BLaER1 (cell line): ENCODE measurements at regions not wholly inside any gene's neighbourhood (a gene's known extent, or its start where the extent isn't known, plus 50 kb on each side); places are given as distances from the start of the nearest gene placed in this dataset.

Experiments
- H3K27ac ChIP-seq: shearing (Covaris generic); formaldehyde crosslinking; 2 replicates; pipeline ENCODE4 v1.8.1; 2022
- H3K27me3 ChIP-seq: shearing (Covaris generic); formaldehyde crosslinking; 2 replicates; pipeline ENCODE4 v1.8.1; 2022
- H3K36me3 ChIP-seq: shearing (Covaris generic); formaldehyde crosslinking; 2 replicates; pipeline ENCODE4 v1.8.1; 2022
- H3K4me1 ChIP-seq: shearing (Covaris generic); formaldehyde crosslinking; 2 replicates; pipeline ENCODE4 v1.8.1; 2022
- H3K4me2 ChIP-seq: shearing (Covaris generic); formaldehyde crosslinking; 2 replicates; pipeline ENCODE4 v1.8.1; 2022
- H3K4me3 ChIP-seq: shearing (Covaris generic); formaldehyde crosslinking; 2 replicates; pipeline ENCODE4 v1.8.1; 2022
- H3K9ac ChIP-seq: shearing (Covaris generic); formaldehyde crosslinking; 2 replicates; pipeline ENCODE4 v1.8.1; 2022
- H3K9me3 ChIP-seq: shearing (Covaris generic); formaldehyde crosslinking; 2 replicates; pipeline ENCODE4 v1.8.1; 2022
- H4K20me1 ChIP-seq: shearing (Covaris generic); formaldehyde crosslinking; 2 replicates; pipeline ENCODE4 v1.8.1; 2022
- Cebpa-rat ChIP-seq: shearing (Covaris generic); IDR thresholded peaks from 2 replicates; pipeline ENCODE4 v1.8.1; 2022

GRCh38 chr22:48240148-48240934 is 1477.9 kb downstream of the TBC1D22A start:
- Histone ChIP-seq H3K27ac (no peak overlapping the region), H3K4me3 (no peak overlapping the region), H3K4me2 (peak overlapping the region; percentile 54; the same call in 1 of the 2 replicates), H3K36me3 (no peaks in the 10 kb centered on the region), H4K20me1 (no peaks in the 10 kb centered on the region), H3K9me3 (peaks cover 4% of the 10 kb centered on the region; the same call in 1 of the 2 replicates), H3K27me3 (peaks cover 12% of the 10 kb centered on the region; the same call in 1 of the 2 replicates), H3K4me1 (peaks cover 69% of the 10 kb centered on the region), H3K9ac (no peak overlapping the region)
- no peak for TF ChIP-seq Cebpa-rat

DNA sequence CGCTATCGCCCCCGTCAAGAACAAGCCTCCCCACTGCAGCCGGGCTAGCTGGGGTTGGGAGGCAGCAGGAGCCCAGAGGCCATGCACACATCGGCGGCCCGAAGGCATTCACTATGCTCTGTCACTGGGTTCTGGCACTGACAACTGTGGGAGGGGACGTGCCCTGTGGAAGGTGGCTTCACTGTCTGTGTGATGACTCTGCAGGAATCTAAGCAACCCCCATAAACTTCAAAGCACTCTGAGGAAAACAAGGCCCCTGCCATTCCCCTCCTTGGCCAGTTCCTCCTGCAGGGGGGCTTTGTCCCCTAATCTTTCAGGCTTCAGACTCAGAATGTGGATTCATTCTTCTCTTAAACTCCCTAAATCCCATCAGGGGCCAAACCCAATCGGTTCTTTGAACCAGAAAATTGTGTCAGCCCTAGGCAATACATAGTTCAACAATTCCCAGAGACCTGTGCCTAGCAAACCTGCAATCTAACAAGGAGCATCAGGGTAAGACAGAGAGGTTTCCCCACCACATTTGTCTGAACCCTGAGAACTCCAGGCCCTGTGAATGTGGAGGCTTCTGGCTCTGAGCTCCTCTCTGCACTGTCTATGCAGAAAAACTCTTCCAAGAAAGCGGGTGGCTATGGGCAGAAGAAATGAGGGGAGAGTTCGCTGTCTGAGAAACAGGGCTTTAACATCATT is 1477.2 kb downstream of the TBC1D22A start:
- Histone ChIP-seq H3K27me3 (peaks cover 12% of the 10 kb centered on the region; the same call in 1 of the 2 replicates), H3K4me3 (no peak overlapping the region), H3K9ac (no peak overlapping the region), H3K27ac (no peak overlapping the region), H3K36me3 (no peaks in the 10 kb centered on the region), H3K4me1 (peaks cover 62% of the 10 kb centered on the region), H4K20me1 (no peaks in the 10 kb centered on the region), H3K4me2 (peak overlapping the region; percentile 54), H3K9me3 (peaks cover 4% of the 10 kb centered on the region; the same call in 1 of the 2 replicates)
- TF ChIP-seq Cebpa-rat: no peak

DNA sequence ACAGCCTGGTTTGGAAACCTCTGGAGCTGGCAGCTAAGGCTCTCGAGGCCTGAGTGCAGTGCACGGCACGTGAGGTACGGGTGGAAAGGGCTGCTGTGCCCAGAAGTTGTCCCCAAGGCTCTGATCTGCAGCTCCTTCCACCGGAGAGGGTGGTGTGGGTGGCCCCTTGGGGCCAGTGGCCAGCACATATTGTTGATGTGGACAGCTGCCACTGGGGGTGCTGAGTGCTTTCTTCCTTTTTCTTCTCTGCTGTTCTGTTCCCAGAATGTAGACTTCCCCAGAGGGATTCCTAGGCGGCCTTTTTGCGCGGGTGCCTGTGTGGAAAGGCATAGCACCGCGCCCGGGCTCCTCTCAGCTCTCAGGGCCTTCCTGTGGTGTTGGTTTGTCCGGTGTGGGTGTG is 1476.5 kb downstream of the TBC1D22A start:
- Histone ChIP-seq H3K4me2 (peak overlapping the region; percentile 54), H4K20me1 (no peaks in the 10 kb centered on the region), H3K4me1 (peaks cover 57% of the 10 kb centered on the region), H3K27me3 (peaks cover 12% of the 10 kb centered on the region; the same call in 1 of the 2 replicates), H3K27ac (no peak overlapping the region), H3K36me3 (no peaks in the 10 kb centered on the region), H3K9me3 (peaks cover 5% of the 10 kb centered on the region), H3K9ac (no peak overlapping the region), H3K4me3 (no peak overlapping the region)
- TF ChIP-seq Cebpa-rat: no peak

DNA sequence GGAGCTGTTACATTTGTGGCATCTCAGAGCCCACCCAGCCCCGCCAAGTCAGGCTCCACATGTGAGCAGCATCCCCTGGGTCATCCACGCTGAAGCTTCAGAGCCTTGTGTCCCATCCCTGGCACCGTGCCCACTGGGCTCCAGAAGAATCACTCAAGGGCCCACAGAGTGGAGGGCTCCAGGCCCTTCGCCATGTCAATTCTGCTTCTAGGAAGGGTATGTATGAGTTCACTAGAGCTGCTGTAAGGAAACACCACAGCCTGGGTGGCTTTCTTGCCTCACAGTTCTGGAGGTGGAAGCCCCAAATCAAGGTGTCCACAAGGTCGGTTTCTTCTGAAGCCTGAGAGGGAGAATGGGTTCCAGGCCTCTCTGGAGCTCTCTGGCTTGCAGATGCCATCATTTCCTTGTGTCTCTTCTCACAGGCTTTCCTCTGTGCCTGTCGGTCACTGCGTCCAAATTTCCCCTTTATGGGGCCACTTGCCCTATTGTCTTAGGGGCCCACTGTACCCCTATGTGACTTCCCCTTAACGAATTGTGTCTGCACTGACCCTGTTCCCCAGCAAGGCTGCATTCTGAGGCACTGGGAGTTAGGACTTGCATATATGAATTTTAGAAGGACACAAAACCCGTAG is 1476.0 kb downstream of the TBC1D22A start:
- H3K36me3 ChIP-seq: no peaks in the 10 kb centered on the region
- no peaks in the 10 kb centered on the region for H4K20me1 ChIP-seq
- no peak overlapping the region for H3K4me3 ChIP-seq
- no peak overlapping the region for H3K27ac ChIP-seq
- H3K4me2 ChIP-seq: peak overlapping the region; percentile 54
- peaks cover 57% of the 10 kb centered on the region for H3K4me1 ChIP-seq
- peaks cover 12% of the 10 kb centered on the region; the same call in 1 of the 2 replicates for H3K27me3 ChIP-seq
- TF ChIP-seq Cebpa-rat: no peak
- H3K9ac ChIP-seq: no peak overlapping the region
- H3K9me3 ChIP-seq: peaks cover 9% of the 10 kb centered on the region

GRCh38 chr22:48237466-48238283 is 1475.2 kb downstream of the TBC1D22A start:
- TF ChIP-seq Cebpa-rat: no peak
- no peak overlapping the region for H3K9ac ChIP-seq
- H3K36me3 ChIP-seq: no peaks in the 10 kb centered on the region
- H4K20me1 ChIP-seq: no peaks in the 10 kb centered on the region
- H3K4me2 ChIP-seq: peak overlapping the region; percentile 54
- peaks cover 12% of the 10 kb centered on the region; the same call in 1 of the 2 replicates for H3K27me3 ChIP-seq
- H3K4me1 ChIP-seq: peaks cover 52% of the 10 kb centered on the region
- peaks cover 17% of the 10 kb centered on the region for H3K9me3 ChIP-seq
- no peak overlapping the region for H3K4me3 ChIP-seq
- H3K27ac ChIP-seq: no peak overlapping the region

GRCh38 chr22:48236261-48236660 is 1473.8 kb downstream of the TBC1D22A start:
- H3K4me3 ChIP-seq: no peak overlapping the region
- H3K36me3 ChIP-seq: no peaks in the 10 kb centered on the region
- H4K20me1 ChIP-seq: no peaks in the 10 kb centered on the region
- H3K9ac ChIP-seq: no peak overlapping the region
- H3K4me1 ChIP-seq: peaks cover 37% of the 10 kb centered on the region
- H3K4me2 ChIP-seq: no peak overlapping the region
- H3K27ac ChIP-seq: no peak overlapping the region
- H3K27me3 ChIP-seq: peaks cover 12% of the 10 kb centered on the region; the same call in 1 of the 2 replicates
- no peak for TF ChIP-seq Cebpa-rat
- H3K9me3 ChIP-seq: peaks cover 30% of the 10 kb centered on the region

GRCh38 chr22:48235744-48236143 is 1473.3 kb downstream of the TBC1D22A start:
- no peak overlapping the region for H3K27ac ChIP-seq
- H3K27me3 ChIP-seq: peaks cover 12% of the 10 kb centered on the region; the same call in 1 of the 2 replicates
- no peak overlapping the region for H3K4me3 ChIP-seq
- no peak for TF ChIP-seq Cebpa-rat
- H3K9me3 ChIP-seq: peaks cover 30% of the 10 kb centered on the region
- H3K36me3 ChIP-seq: no peaks in the 10 kb centered on the region
- peaks cover 32% of the 10 kb centered on the region for H3K4me1 ChIP-seq
- H3K4me2 ChIP-seq: no peak overlapping the region
- no peak overlapping the region for H3K9ac ChIP-seq
- no peaks in the 10 kb centered on the region for H4K20me1 ChIP-seq

DNA sequence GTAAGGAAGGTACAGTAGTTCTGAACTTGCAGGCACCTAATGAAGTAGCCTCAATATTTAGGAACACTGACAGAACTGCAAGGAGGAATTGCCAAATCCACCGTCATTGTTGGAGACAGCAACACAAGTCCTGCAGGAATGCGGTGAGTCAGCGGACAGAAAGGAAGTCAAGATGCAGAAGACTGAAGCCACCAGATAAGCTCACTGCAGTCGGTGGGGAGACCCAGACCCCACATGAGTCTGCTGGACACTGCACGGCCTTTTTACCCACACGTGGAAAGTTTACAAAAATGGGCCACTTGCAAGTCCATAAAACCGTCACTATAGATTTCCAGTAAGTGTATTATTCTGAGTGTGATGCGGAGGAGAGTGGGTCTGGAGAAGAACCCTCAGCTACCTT is 1471.6 kb downstream of the TBC1D22A start:
- Histone ChIP-seq H3K9me3 (peaks cover 30% of the 10 kb centered on the region), H3K27ac (no peak overlapping the region), H3K4me3 (no peak overlapping the region), H3K4me2 (no peak overlapping the region), H3K27me3 (0 out of 2 replicates have a peak, but pooled peaks cover under 1% of the 10 kb centered on the region), H4K20me1 (no peaks in the 10 kb centered on the region), H3K9ac (no peak overlapping the region), H3K36me3 (no peaks in the 10 kb centered on the region), H3K4me1 (peaks cover 15% of the 10 kb centered on the region)
- TF ChIP-seq Cebpa-rat: no peak

DNA sequence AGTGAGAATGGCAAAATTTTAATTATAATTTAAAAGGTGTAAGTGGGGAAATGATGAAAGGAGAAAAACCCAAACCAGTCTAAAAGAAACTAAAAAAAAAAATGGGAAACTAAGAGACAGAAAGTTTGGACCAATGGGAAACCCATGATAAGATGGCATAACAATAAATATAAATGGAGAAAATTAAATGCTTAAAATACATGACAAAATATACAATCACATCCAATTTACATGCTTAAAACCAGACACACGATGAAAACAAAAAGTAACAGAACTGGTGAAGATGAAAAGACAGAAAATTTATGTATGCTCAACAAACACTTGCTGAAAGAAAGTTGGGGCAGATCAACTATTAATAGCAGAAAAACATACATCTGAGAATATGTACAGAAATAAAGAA is 1471.1 kb downstream of the TBC1D22A start:
- H3K4me2 ChIP-seq: no peak overlapping the region
- TF ChIP-seq Cebpa-rat: no peak
- no peak overlapping the region for H3K4me3 ChIP-seq
- no peak overlapping the region for H3K9ac ChIP-seq
- H3K27me3 ChIP-seq: no peaks in the 10 kb centered on the region
- no peaks in the 10 kb centered on the region for H4K20me1 ChIP-seq
- peaks cover 11% of the 10 kb centered on the region for H3K4me1 ChIP-seq
- H3K9me3 ChIP-seq: peaks cover 30% of the 10 kb centered on the region
- no peak overlapping the region for H3K27ac ChIP-seq
- no peaks in the 10 kb centered on the region for H3K36me3 ChIP-seq
